ENCODE measurements at regions not wholly inside any gene's neighbourhood (a gene's known extent, or its start where the extent isn't known, plus 50 kb on each side); places are given as distances from the start of the nearest gene placed in this dataset.

GRCh38 chr4:42329421-42329820 is 67.9 kb upstream of the SHISA3 start:
- Histone ChIP-seq H3K4me2 (no peak overlapping the region), H3K9me3 (ENCODE audit: low read depth) (no peaks in the 10 kb centered on the region), H3K27me3 (no peaks in the 10 kb centered on the region), H2AFZ (replicated peaks) (no peak overlapping the region), H3K9ac (no peak overlapping the region), H3K4me3 (no peak overlapping the region), H3K79me2 (ENCODE audit: low read depth) (no peaks in the 10 kb centered on the region), H3K27ac (no peak overlapping the region), H3K4me1 (no peaks in the 10 kb centered on the region), H4K20me1 (ENCODE audit: low read depth) (no peaks in the 10 kb centered on the region), H3F3A (ENCODE audit: low read depth) (no peaks in the 10 kb centered on the region), H3K36me3 (no peaks in the 10 kb centered on the region)
- TF ChIP-seq CTCF (IDR thresholded peaks at IDR 0.05) (no peak), EZH2 (IDR thresholded peaks at IDR 0.05) (no peak), EZH2phosphoT487 (IDR thresholded peaks at IDR 0.05) (no peak)
- Mint-ChIP-seq H3K9me3 (no peaks in the 10 kb centered on the region), H3K4me1 (no peaks in the 10 kb centered on the region), H3K27ac (no peak overlapping the region), H3K4me3 (no peak overlapping the region), H3K36me3 (no peaks in the 10 kb centered on the region), H3K27me3 (ENCODE audit: insufficient read depth, low read depth) (peaks cover 6% of the 10 kb centered on the region)
- no peak for DNase-seq (ENCODE audit: low spot score)

GRCh38 chr4:42330002-42330592 is 67.2 kb upstream of the SHISA3 start:
- no peaks in the 10 kb centered on the region for H3K9me3 ChIP-seq (ENCODE audit: low read depth)
- Mint-ChIP-seq H3K9me3 (no peaks in the 10 kb centered on the region), H3K4me3 (no peak overlapping the region), H3K27me3 (ENCODE audit: insufficient read depth, low read depth) (peaks cover 6% of the 10 kb centered on the region), H3K27ac (no peak overlapping the region), H3K36me3 (no peaks in the 10 kb centered on the region), H3K4me1 (no peaks in the 10 kb centered on the region)
- H3K4me3 ChIP-seq: no peak overlapping the region
- no peaks in the 10 kb centered on the region for H4K20me1 ChIP-seq (ENCODE audit: low read depth)
- H3K9ac ChIP-seq: no peak overlapping the region
- H3K27ac ChIP-seq: no peak overlapping the region
- TF ChIP-seq EZH2phosphoT487 (IDR thresholded peaks at IDR 0.05): no peak
- no peak for TF ChIP-seq CTCF (IDR thresholded peaks at IDR 0.05)
- TF ChIP-seq EZH2 (IDR thresholded peaks at IDR 0.05): no peak
- H3K27me3 ChIP-seq: no peaks in the 10 kb centered on the region
- no peaks in the 10 kb centered on the region for H3F3A ChIP-seq (ENCODE audit: low read depth)
- H3K36me3 ChIP-seq: no peaks in the 10 kb centered on the region
- no peaks in the 10 kb centered on the region for H3K79me2 ChIP-seq (ENCODE audit: low read depth)
- H3K4me1 ChIP-seq: no peaks in the 10 kb centered on the region
- H2AFZ ChIP-seq (replicated peaks): no peak overlapping the region
- no peak for DNase-seq (ENCODE audit: low spot score)
- no peak overlapping the region for H3K4me2 ChIP-seq

GRCh38 chr4:42331040-42331439 is 66.2 kb upstream of the SHISA3 start:
- Histone ChIP-seq H2AFZ (replicated peaks) (no peak overlapping the region), H3K27ac (no peak overlapping the region), H3K9me3 (ENCODE audit: low read depth) (no peaks in the 10 kb centered on the region), H3K4me2 (no peak overlapping the region), H3K4me3 (no peak overlapping the region), H3K27me3 (no peaks in the 10 kb centered on the region), H3K4me1 (no peaks in the 10 kb centered on the region), H3K79me2 (ENCODE audit: low read depth) (no peaks in the 10 kb centered on the region), H3K9ac (no peak overlapping the region), H3F3A (ENCODE audit: low read depth) (no peaks in the 10 kb centered on the region), H4K20me1 (ENCODE audit: low read depth) (no peaks in the 10 kb centered on the region), H3K36me3 (no peaks in the 10 kb centered on the region)
- Mint-ChIP-seq H3K4me3 (no peak overlapping the region), H3K27me3 (ENCODE audit: insufficient read depth, low read depth) (peaks cover 6% of the 10 kb centered on the region), H3K36me3 (no peaks in the 10 kb centered on the region), H3K27ac (no peak overlapping the region), H3K4me1 (no peaks in the 10 kb centered on the region), H3K9me3 (no peaks in the 10 kb centered on the region)
- no peak for TF ChIP-seq EZH2phosphoT487 (IDR thresholded peaks at IDR 0.05)
- no peak for TF ChIP-seq CTCF (IDR thresholded peaks at IDR 0.05)
- TF ChIP-seq EZH2 (IDR thresholded peaks at IDR 0.05): no peak
- no peak for DNase-seq (ENCODE audit: low spot score)

All from neural progenitor cell (in vitro differentiated cells).